ENCODE measurements at regions not wholly inside any gene's neighbourhood (a gene's known extent, or its start where the extent isn't known, plus 50 kb on each side); places are given as distances from the start of the nearest gene placed in this dataset.

- TF ChIP-seq POLR2A (IDR thresholded peaks at IDR 0.05; ENCODE audit: low read length) (no peak), GATA1 (IDR thresholded peaks at IDR 0.05; ENCODE audit: low read depth, low read length) (no peak)
Observed at GRCh38 chr16:47949276-47949675, 206.5 kb downstream of the ABCC12 start.

Data from erythroblast (primary cell).